GM18909 (cell line): ENCODE measurements at regions not wholly inside any gene's neighbourhood (a gene's known extent, or its start where the extent isn't known, plus 50 kb on each side); places are given as distances from the start of the nearest gene placed in this dataset.
"Not testable (repeated sequence)": the region's sequence is repeated elsewhere in the genome, so short reads cannot be mapped to it uniquely, and the experiment has no call there.

ENCODE experiments used
- ATAC-seq: cut with Tn5 transposase; IDR thresholded peaks from one replicate; pipeline ENCODE4 v1.9.1; 2021; ENCODE audit warnings: mild to moderate bottlenecking; ENCODE audit not compliant: unreplicated experiment, poor library complexity

- ATAC-seq, result no peak
Observed at GRCh38 chrX:34426334-34426733, 230.8 kb downstream of the TMEM47 start.

GRCh38 chrX:34406580-34406979, 250.5 kb downstream of the TMEM47 start:
- no peak for ATAC-seq

GRCh38 chrX:34404386-34405070, 252.6 kb downstream of the TMEM47 start:
- no peak for ATAC-seq

- no peak for ATAC-seq
Observed at GRCh38 chrX:34401411-34401810, 255.7 kb downstream of the TMEM47 start.

GRCh38 chrX:34382416-34382815, 250.3 kb upstream of the FAM47A start:
- ATAC-seq, result no peak

- no peak for ATAC-seq
Observed at GRCh38 chrX:34381241-34381640, 249.1 kb upstream of the FAM47A start.

GRCh38 chrX:34379891-34380290, 247.8 kb upstream of the FAM47A start:
- no peak for ATAC-seq

GRCh38 chrX:34377645-34378044, 245.5 kb upstream of the FAM47A start:
- ATAC-seq, result no peak

- no peak for ATAC-seq
Observed at GRCh38 chrX:34371754-34372153, 239.6 kb upstream of the FAM47A start.

GRCh38 chrX:34365471-34365870, 233.4 kb upstream of the FAM47A start:
- ATAC-seq, result no peak

GRCh38 chrX:34350561-34351335, 218.6 kb upstream of the FAM47A start:
- no peak for ATAC-seq

- no peak for ATAC-seq
Observed at GRCh38 chrX:34343001-34343400, 210.9 kb upstream of the FAM47A start.

GRCh38 chrX:34341814-34342213, 209.7 kb upstream of the FAM47A start:
- ATAC-seq, result no peak

- no peak for ATAC-seq
Observed at GRCh38 chrX:34341258-34341657, 209.1 kb upstream of the FAM47A start.

GRCh38 chrX:34338046-34338445, 205.9 kb upstream of the FAM47A start:
- ATAC-seq, result no peak

GRCh38 chrX:34335376-34335775, 203.3 kb upstream of the FAM47A start:
- ATAC-seq, result not testable (repeated sequence)

GRCh38 chrX:34332334-34332733, 200.2 kb upstream of the FAM47A start:
- no peak for ATAC-seq

GRCh38 chrX:34325460-34325859, 193.3 kb upstream of the FAM47A start:
- no peak for ATAC-seq

- not testable (repeated sequence) for ATAC-seq
Observed at GRCh38 chrX:34320424-34320823, 188.3 kb upstream of the FAM47A start.

- peak; percentile 67 for ATAC-seq
Observed at GRCh38 chrX:34300871-34301270, 168.8 kb upstream of the FAM47A start.

- ATAC-seq, result no peak
Observed at GRCh38 chrX:34299451-34299967, 167.4 kb upstream of the FAM47A start.

- ATAC-seq, result no peak
Observed at GRCh38 chrX:34294665-34295064, 162.6 kb upstream of the FAM47A start.
